CD4-positive, CD25-positive, alpha-beta regulatory T cell (primary cell): ENCODE measurements at regions not wholly inside any gene's neighbourhood (a gene's known extent, or its start where the extent isn't known, plus 50 kb on each side); places are given as distances from the start of the nearest gene placed in this dataset.

Experiments
- ATAC-seq, 2 donors: fragments of 150-1000 bp; cut with Tn5 transposase; one replicate each; pipeline ENCODE4 v1.10.0; 2021; ENCODE audit warnings: low read depth in 2 of 2, moderate number of reproducible peaks in 2 of 2, moderate library complexity in 1 of 2
- DNase-seq, 3 donors: peaks; one replicate each; pipeline versions ENCODE4 v3.0.0 to v3.0.0-alpha.2; 2012 to 2022; ENCODE audit warnings: mixed read lengths in 1 of 3
- H3K27ac ChIP-seq: one replicate; pipeline ENCODE4 v1.7.0; 2013; ENCODE audit warnings: mild to moderate bottlenecking, low read length; ENCODE audit not compliant: insufficient read depth, poor library complexity, severe bottlenecking
- H3K27me3 ChIP-seq: one replicate; pipeline ENCODE4 v1.7.0; 2013; ENCODE audit warnings: low read length; ENCODE audit not compliant: control insufficient read depth, insufficient read depth
- H3K36me3 ChIP-seq: one replicate; pipeline ENCODE4 v1.7.0; 2013; ENCODE audit warnings: mild to moderate bottlenecking, low read length, moderate library complexity; ENCODE audit not compliant: control insufficient read depth, insufficient read depth
- H3K4me1 ChIP-seq: 2 replicates; pipeline ENCODE4 v1.7.0; 2013; ENCODE audit warnings: mild to moderate bottlenecking, low read length; ENCODE audit not compliant: insufficient read depth, control insufficient read depth, poor library complexity, severe bottlenecking
- H3K4me3 ChIP-seq: one replicate; pipeline ENCODE4 v1.7.0; 2013; ENCODE audit warnings: low read depth, mild to moderate bottlenecking, low read length, moderate library complexity
- H3K9me3 ChIP-seq, 2 experiments: 1 replicate in 1 of 2; 2 replicates in 1 of 2; pipeline ENCODE4 v1.7.0; 2013; ENCODE audit warnings: low read length in 2 of 2, mild to moderate bottlenecking in 1 of 2, moderate library complexity in 1 of 2; ENCODE audit not compliant: control insufficient read depth in 2 of 2
- H3K27ac Mint-ChIP-seq, 3 donors: one replicate each; pipeline ENCODE4 v1.8.0; 2020 to 2022; ENCODE audit warnings: mild to moderate bottlenecking in 3 of 3, mixed read lengths in 3 of 3, moderate library complexity in 2 of 3
- H3K27me3 Mint-ChIP-seq: one replicate; pipeline ENCODE4 v1.8.0; 2022; ENCODE audit warnings: mild to moderate bottlenecking, mixed read lengths
- H3K36me3 Mint-ChIP-seq: one replicate; pipeline ENCODE4 v1.8.0; 2020; ENCODE audit warnings: mixed read lengths
- H3K4me1 Mint-ChIP-seq, 4 donors: one replicate each; pipeline ENCODE4 v1.8.0; 2020 to 2022; ENCODE audit warnings: mixed read lengths in 4 of 4, mild to moderate bottlenecking in 1 of 4
- H3K4me3 Mint-ChIP-seq, 4 donors: one replicate each; pipeline ENCODE4 v1.8.0; 2020 to 2022; ENCODE audit warnings: mild to moderate bottlenecking in 4 of 4, mixed read lengths in 4 of 4, moderate library complexity in 3 of 4
- H3K9me3 Mint-ChIP-seq, 7 donors: one replicate each; pipeline ENCODE4 v1.8.0; 2020 to 2022; ENCODE audit warnings: mixed read lengths in 7 of 7, mild to moderate bottlenecking in 3 of 7, moderate library complexity in 2 of 7

DNA sequence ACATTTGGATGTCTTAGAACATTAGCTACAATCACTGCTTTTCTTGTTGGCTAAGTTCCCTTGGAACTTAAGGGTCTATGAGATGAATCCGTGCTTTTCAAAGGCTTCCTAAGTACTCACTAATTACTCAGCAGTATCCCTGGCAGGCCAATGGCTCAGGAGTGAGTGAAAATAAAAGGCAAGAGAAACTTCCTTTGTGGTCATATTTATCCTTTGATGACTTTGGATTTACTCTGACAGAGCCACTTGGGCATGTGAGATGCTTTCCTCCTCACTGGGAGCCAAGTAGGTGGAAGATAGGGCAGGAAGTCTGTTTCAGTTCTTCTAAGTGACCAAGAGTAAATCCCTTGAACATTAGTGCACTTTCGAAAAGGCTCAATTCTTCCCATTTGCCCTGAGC lies 224.3 kb upstream of the FOXA2 start:
- no peak overlapping the region for H3K4me3 ChIP-seq
- no peaks in the 10 kb centered on the region for H3K9me3 ChIP-seq
- Mint-ChIP-seq H3K4me1 (no peaks in the 10 kb centered on the region), H3K9me3 (no peaks in the 10 kb centered on the region), H3K4me3 (no peak overlapping the region), H3K27ac (no peak overlapping the region), H3K36me3 (no peaks in the 10 kb centered on the region), H3K27me3 (no peaks in the 10 kb centered on the region)
- H3K36me3 ChIP-seq = no peaks in the 10 kb centered on the region
- no peak for ATAC-seq
- no peaks in the 10 kb centered on the region for H3K4me1 ChIP-seq
- DNase-seq = no peak
- H3K27me3 ChIP-seq = no peaks in the 10 kb centered on the region
- no peak overlapping the region for H3K27ac ChIP-seq

DNA sequence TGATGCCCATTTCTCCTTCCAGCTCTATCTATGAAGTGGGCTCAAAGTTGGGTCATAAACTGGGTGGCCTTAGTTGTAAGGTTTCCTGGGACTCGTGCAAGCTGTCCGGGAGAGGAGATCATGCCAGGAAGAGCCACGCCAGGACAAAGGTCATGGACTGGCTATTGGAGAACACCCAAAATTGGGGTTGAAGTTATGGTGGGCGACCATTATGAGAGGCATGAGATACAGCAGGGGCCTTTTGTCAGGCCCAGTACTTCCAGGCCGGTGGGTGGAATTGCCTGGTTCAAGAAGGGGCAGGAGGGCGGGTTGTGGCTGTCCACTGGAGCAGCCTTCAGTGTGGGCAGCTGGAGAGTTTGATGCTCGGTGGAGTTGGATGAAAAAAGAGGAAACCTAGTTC lies 225.1 kb upstream of the SSTR4 start:
- Mint-ChIP-seq H3K36me3 (no peaks in the 10 kb centered on the region), H3K4me1 (no peaks in the 10 kb centered on the region), H3K27ac (no peak overlapping the region), H3K4me3 (no peak overlapping the region), H3K27me3 (peaks cover 11% of the 10 kb centered on the region), H3K9me3 (no peaks in the 10 kb centered on the region)
- Histone ChIP-seq H3K27ac (no peak overlapping the region), H3K27me3 (no peaks in the 10 kb centered on the region), H3K4me1 (no peaks in the 10 kb centered on the region), H3K9me3 (no peaks in the 10 kb centered on the region), H3K36me3 (no peaks in the 10 kb centered on the region), H3K4me3 (no peak overlapping the region)
- ATAC-seq = no peak
- DNase-seq = no peak

DNA sequence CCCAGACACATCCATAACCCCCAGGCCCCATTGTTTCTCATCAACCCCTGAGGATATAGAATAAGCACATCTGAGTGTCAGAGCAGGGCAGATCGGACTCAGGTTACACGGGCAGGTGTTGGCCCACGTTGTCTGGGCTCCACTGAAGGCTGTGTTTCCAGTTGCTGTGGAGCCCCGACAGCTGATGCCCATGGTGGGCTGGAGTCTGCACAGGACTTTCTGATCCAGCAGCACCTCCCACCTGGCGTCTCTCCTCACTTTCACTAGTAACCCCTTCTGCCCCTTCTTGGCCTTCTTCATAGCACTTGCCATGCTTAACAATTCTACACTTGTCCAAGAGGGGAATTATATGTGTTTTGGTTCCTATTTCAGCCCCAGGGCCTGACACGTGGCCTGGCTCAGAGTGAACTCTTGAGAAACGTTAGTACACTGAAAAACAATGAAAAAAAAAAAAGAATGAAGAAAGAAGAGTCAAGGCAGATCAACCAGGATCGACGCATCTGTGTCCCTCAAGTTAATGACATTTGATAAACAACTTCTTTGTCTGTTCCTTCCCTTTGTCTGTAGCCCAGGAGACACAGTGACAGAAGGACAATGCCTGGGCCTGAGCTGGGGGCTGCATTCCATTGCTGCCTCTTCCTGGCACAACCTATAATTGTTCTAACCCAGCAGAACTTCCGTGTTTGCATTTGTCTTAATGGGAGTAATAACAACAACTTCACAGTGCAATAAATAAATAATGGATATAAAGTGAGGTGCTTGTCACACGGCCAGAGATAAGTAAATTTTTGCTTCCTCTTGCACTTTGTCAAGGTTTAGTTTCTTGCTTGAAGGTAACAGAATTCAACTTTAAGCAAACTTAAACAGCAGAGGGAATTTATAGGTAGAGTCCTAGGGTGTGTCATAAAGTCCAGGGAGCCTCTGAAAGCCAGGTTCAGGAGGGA lies 224.2 kb upstream of the SSTR4 start:
- Mint-ChIP-seq H3K4me1 (no peaks in the 10 kb centered on the region), H3K9me3 (no peaks in the 10 kb centered on the region), H3K4me3 (no peak overlapping the region), H3K27ac (no peak overlapping the region), H3K27me3 (peaks cover 16% of the 10 kb centered on the region), H3K36me3 (no peaks in the 10 kb centered on the region)
- no peak for ATAC-seq
- no peak overlapping the region for H3K4me3 ChIP-seq
- no peaks in the 10 kb centered on the region for H3K4me1 ChIP-seq
- H3K36me3 ChIP-seq = no peaks in the 10 kb centered on the region
- H3K27me3 ChIP-seq = no peaks in the 10 kb centered on the region
- no peak overlapping the region for H3K27ac ChIP-seq
- H3K9me3 ChIP-seq = no peaks in the 10 kb centered on the region
- no peak for DNase-seq

DNA sequence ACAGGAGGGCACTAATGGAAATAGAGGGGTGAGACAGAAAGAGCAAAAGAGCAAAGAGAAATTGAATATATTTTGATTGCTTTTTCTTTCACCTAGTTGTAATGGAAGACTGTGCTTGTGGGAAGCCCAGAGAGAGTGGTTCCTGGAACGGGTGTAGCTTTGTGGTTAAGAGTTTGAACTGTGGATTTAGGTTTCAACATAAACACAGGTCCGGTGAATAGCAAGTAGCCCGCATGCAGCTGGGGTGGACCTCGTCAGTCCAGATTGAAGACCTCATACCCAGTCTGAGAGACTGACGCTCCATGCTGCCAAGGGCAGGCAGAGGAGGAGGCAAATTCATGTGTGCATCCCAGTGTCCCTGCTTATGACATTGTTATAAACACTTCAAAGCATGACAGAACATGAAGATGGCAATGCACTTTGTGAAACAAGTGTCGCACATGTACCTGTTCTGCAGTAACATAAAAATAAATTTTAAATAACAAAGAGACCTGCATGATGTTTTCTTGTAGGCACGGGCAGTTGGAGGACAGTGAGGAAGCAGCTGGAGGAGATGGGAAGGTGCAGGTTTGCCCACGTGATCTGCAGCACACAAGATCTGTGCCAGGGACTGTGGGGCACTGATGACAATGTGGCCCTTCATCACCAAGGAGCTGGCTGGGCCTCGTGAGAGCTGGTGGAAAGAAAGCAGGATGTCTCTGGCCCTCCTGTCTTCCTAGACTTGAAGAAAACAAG lies 220.5 kb upstream of the SSTR4 start:
- Mint-ChIP-seq H3K27ac (peak overlapping the region in 1 of 3 donors; percentile 27), H3K4me1 (no peaks in the 10 kb centered on the region), H3K36me3 (no peaks in the 10 kb centered on the region), H3K9me3 (no peaks in the 10 kb centered on the region), H3K27me3 (peaks cover 16% of the 10 kb centered on the region), H3K4me3 (no peak overlapping the region)
- ATAC-seq = no peak
- no peak for DNase-seq
- no peaks in the 10 kb centered on the region for H3K27me3 ChIP-seq
- no peaks in the 10 kb centered on the region for H3K4me1 ChIP-seq
- H3K9me3 ChIP-seq = no peaks in the 10 kb centered on the region
- no peak overlapping the region for H3K4me3 ChIP-seq
- H3K27ac ChIP-seq = no peak overlapping the region
- H3K36me3 ChIP-seq = no peaks in the 10 kb centered on the region

DNA sequence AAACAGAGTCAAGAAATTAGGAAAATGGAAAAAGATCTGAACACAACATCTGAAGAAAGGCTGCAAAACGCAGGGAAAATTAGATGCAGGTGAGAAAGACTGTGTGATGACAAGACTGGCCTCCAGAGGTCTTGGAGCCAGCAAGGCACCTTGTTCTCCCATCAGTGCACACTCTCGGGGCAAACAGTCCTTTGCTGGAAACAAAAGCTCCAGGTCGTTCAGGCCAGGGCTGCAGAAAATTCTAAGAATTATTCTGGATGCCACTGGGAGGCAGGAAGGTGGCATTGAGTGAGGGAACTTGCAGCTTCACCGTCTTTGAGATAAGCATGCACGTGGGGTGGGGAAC lies 219.9 kb upstream of the SSTR4 start:
- Mint-ChIP-seq H3K27me3 (peaks cover 16% of the 10 kb centered on the region), H3K4me3 (no peak overlapping the region), H3K27ac (no peak overlapping the region), H3K4me1 (no peaks in the 10 kb centered on the region), H3K36me3 (no peaks in the 10 kb centered on the region), H3K9me3 (no peaks in the 10 kb centered on the region)
- no peaks in the 10 kb centered on the region for H3K27me3 ChIP-seq
- no peaks in the 10 kb centered on the region for H3K9me3 ChIP-seq
- no peaks in the 10 kb centered on the region for H3K4me1 ChIP-seq
- H3K36me3 ChIP-seq = no peaks in the 10 kb centered on the region
- ATAC-seq = no peak
- DNase-seq = no peak
- no peak overlapping the region for H3K27ac ChIP-seq
- no peak overlapping the region for H3K4me3 ChIP-seq

DNA sequence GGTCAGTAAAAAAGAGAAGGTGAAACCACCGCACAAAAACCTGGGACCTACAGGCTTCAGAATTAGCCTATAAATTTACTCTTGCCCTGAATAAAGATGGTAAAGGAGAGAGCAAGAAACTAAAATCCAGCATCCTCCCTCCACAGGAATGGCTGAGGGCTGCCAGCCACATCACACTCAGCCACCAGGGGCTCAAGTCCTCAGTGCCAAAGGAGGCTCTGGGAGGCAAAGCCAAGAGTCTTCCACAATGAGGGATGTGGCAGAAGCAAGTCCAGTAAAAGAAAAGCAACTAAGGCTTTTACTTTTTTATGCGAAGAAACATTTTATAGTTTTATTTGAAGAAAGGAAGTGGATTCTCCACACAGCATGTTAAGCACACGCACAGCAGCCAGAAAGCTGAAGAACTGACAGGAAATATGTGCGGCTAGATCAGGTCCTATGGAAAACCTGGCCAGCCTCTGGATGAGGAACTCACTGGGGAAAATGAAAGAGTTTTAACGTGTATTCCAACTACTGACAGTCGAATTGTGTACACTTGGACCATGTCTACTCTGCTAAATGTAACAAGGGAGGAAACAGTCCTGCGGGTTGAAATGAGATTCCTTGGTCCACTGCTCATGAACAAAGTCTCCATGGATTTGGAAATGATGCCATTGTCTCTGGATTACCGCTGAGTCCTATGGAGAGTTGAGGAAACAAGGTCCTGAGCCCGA lies 219.4 kb upstream of the SSTR4 start:
- H3K9me3 Mint-ChIP-seq = no peaks in the 10 kb centered on the region
- ATAC-seq = no peak
- no peak overlapping the region for H3K4me3 Mint-ChIP-seq

DNA sequence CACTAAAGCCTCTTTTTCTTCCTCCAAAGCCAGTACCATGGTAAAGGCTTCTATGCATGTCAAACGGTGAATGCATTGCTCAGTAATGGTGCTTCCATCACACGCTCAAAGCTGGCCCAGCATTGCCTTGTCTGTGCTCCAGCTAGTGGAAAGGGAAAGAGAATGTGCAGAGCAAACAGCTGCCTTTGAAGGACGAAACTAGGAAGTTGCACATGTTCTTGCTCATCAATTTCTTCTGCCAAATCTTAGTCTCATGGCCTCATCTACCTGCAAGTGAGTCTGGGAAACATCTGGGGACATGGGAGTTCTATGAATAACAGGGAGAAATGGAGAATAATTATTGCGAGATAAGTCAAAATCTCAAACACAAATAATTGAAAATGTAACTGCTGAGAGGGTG lies 216.5 kb upstream of the SSTR4 start:
- H3K27me3 Mint-ChIP-seq = peaks cover 16% of the 10 kb centered on the region
- no peak overlapping the region for H3K27ac Mint-ChIP-seq
- no peaks in the 10 kb centered on the region for H3K4me1 Mint-ChIP-seq
- DNase-seq = no peak
- H3K27me3 ChIP-seq = no peaks in the 10 kb centered on the region
- no peak for ATAC-seq
- no peaks in the 10 kb centered on the region for H3K36me3 Mint-ChIP-seq
- no peak overlapping the region for H3K4me3 Mint-ChIP-seq
- H3K9me3 ChIP-seq = no peaks in the 10 kb centered on the region
- H3K27ac ChIP-seq = no peak overlapping the region
- H3K4me1 ChIP-seq = no peaks in the 10 kb centered on the region
- peaks cover 0 to 2% (median 0%) of the 10 kb centered on the region in 7 donors for H3K9me3 Mint-ChIP-seq
- H3K4me3 ChIP-seq = no peak overlapping the region
- no peaks in the 10 kb centered on the region for H3K36me3 ChIP-seq

More for the DNA sequence above, 219.4 kb upstream of the SSTR4 start:
- peaks cover 16% of the 10 kb centered on the region for H3K27me3 Mint-ChIP-seq
- no peak overlapping the region for H3K27ac Mint-ChIP-seq
- DNase-seq = no peak
- Histone ChIP-seq H3K4me3 (no peak overlapping the region), H3K27ac (no peak overlapping the region), H3K9me3 (no peaks in the 10 kb centered on the region), H3K4me1 (no peaks in the 10 kb centered on the region), H3K27me3 (no peaks in the 10 kb centered on the region), H3K36me3 (no peaks in the 10 kb centered on the region)
- H3K36me3 Mint-ChIP-seq = no peaks in the 10 kb centered on the region
- no peaks in the 10 kb centered on the region for H3K4me1 Mint-ChIP-seq
